ENCODE measurements at regions not wholly inside any gene's neighbourhood (a gene's known extent, or its start where the extent isn't known, plus 50 kb on each side); places are given as distances from the start of the nearest gene placed in this dataset.
"Not testable (repeated sequence)": the region's sequence is repeated elsewhere in the genome, so short reads cannot be mapped to it uniquely, and the experiment has no call there.

DNA sequence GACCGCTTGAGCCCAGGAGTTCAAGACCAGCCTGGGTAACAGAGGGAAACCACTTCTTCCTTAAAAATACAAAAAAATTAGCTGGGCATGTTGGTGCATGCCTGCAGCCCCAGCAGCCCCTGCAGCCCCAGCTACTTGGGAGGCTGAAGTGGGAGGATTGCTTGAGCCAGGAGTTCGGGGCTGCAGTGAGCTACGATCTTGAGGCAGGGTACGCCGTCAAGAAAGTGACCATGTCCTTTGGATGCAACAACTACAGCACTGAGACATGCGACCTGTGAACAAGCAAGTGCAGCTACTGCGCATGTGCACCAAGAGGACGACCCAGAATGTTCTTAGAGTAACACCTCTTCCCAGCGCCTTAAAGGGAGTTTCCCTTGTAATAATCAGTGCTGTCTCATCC, 66.6 kb upstream of the ZNF479 start:
- DNase-seq = no peak

DNA sequence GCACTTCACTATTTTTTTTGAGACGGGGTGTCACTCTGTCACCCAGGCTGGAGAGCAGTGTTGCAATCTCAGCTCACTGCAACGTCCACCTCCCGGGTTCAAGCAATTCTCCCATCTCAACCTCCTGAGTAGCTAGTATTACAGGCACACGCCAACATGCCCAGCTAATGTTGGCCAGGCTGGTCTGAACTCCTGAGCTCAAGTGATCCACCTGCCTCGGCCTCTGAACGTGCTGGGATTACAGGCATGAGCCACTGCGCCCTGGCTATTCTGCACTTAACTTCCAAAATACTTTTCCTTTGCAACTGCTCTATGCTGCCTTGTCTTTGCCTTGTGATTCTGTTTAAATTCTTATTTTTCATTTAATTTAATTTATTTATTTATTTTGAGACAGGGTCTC, 67.0 kb upstream of the ZNF479 start:
- DNase-seq = no peak

DNA sequence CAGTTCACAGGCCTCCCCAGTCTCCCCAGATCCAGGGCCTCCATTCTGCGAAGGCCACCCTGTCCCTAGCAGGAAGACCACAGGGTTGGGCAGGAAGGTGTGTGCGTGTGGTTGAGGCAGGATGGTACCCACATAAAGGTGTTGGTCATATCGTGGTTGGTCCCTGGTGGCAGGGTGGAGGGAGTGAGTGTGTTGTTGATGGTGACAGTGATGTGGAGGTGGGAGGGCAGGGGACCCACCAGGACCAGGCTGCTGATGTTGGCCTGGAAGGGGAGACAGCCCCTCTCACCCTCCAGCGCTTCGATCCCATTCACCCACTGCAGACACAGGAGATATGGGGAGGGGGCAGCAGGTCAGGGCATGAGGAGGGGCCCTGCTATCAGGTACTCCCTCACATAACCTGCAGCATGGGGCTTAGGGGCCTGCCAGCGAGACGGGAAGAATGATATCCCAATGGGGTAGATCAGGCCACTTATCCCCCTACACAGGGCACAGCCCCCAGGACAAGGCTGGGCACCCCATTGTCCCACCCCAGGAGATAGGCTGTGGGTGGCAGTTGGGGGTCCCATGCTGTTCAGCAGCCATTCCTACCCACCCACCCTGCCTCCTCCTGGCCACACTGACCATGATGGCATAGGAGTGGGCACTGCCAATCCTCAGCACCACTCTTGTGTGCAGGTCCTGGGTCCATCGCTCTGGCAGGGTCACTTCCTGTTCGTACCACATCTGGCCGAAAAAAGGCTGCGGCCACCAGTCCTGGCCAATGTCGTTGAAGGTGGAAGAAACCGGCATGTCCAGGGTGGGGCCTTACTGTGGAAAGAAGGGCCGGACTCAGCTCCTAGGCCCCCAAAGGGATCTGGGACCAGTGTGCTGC, 69.0 kb upstream of the ZNF479 start:
- no peak for DNase-seq

DNA sequence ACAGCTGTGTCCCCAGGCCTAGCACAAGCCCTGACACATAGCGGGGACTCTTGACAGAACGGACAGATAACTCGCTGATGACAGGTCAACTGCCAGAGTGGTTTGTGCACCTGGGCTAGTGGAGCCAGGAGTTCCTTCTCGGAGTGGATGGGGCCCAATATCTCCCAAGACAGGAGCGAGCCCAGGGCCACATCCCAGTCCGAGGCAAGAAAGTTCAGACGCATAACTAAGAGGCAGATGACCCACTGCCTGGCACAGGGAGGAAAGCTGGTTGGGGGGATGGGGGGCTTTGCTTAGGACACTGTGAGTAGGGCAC, 69.6 kb upstream of the ZNF479 start:
- no peak for DNase-seq

DNA sequence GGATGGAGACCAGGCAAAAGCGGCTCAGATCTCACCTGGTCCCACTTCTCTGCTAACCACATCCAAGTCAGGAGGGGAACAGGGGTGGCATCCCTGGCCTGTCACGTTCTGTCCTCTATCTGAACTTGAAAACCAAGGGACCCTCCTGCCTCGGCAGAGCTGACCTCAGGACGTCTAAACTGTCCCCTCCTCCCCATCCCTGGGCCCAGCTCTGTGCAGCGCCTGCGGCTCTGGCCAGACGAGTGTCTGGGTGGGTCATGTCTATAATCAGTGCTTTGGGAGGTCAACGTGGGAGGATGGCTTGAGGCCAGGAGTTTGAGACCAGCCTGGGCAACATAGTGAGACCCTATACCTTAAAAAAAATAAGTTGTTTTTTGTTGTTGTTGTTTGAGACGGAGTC, 70.0 kb upstream of the ZNF479 start:
- no peak for DNase-seq

DNA sequence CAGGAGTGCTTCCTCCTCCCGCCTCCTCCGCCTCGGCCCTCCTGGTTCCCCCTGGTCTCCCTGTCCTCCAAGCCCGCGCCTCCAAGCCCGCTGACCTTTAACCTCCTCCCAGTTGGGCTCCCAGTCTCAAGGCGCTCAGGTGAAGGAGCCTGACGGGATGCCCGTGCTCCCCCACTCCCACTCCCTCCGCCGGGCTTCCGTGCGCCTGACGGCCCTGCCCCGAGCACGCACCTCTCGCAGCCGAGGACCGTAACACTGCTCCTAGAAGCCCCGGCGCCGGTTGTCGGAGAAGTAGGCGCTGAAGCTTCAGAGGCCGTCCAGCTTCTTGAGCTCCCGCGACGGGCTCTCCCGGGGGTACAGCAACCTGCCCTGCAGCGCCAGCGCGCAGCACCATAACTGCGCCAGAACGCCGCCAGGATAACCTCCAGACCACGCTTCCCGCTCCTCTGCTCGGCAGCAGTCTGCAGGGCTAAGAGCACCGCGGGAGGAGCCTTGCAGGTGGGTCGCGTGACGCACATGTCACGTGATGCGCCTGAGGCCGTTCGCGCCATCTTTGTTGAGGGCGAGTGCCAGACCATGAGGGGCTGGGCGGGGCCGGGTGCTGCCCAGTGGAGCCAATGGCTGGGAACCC, 71.0 kb upstream of the ZNF479 start:
- DNase-seq = peak in 1 of 3 experiments; percentile 26

DNA sequence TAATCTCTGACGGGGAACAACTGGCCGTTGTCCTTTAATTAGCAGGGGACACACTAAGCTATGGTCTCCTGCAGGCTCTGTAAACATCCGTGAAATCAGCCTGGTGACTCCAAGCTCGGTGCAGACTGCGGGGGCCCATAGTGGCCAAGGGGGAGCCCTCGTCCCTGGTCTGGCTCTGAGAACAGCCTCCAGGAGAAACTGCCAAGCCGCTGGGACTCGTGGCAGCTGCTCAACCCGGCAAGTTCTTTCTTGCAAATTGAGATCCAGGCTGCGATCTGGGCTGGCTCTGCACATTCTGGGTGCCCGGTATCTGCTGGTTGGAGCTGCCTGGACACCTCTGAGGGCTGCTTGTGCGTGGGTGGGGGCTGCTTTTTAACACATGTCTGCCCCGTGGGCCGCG, 71.6 kb upstream of the ZNF479 start:
- DNase-seq = not testable (repeated sequence)

DNA sequence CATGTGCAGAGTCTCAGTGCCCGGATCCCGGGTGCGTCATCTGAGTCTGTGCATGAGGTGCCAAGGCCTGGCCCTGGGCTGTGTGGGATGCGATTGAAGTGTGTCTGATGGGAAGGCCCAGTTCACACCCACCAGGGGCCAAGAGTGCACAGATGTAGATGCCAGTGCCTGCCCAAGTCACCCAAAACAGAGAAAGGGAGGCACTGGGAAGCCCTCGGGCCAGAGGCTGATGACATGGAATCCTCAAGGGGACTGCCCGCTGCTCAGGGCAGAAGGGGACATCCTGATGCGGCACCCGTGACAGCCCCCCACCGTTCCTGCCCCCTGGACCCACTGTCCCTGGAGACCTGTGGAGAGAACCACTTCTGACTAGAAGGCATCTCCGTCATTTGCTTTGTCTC, 72.2 kb upstream of the ZNF479 start:
- DNase-seq = no peak

DNA sequence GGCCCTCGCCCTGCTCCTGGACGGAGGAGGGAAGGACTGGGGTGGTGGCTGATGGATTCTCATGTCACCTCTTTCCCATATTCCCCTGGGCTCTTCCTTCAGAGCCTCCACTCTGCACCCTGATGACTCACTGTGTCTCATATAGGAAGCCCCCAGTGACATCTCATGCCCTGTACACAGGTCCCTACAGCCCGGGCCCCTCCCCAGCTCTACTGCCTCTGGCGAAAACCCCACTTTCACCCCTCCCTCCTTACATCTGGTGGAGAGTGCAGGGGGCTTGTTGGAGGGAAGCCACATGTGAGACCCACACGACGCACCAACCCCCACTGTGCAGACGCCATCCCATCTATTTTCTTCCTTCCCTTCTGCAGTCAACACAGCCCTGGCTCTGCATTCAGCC, 72.8 kb upstream of the ZNF479 start:
- no peak for DNase-seq

DNA sequence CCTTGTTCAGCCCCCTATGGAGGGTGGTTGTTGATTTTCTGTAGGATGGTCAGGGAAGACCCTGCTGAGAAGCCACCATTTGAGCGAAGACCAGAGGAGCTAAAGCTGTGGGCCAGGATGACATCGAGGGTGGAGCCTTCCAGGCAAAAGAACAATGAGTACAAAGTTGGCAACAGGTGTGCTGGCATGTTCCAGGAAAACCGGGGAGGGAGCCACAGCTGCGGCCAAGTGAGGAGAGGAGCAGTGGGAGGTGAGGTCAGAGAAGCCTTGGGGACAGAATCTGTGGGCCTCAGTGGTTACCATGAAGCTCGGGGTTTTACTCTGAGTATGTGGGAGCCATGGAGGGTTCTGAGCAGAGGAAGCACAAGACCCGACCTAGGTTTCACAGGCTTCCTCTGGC, 75.6 kb upstream of the ZNF479 start:
- DNase-seq = no peak

DNA sequence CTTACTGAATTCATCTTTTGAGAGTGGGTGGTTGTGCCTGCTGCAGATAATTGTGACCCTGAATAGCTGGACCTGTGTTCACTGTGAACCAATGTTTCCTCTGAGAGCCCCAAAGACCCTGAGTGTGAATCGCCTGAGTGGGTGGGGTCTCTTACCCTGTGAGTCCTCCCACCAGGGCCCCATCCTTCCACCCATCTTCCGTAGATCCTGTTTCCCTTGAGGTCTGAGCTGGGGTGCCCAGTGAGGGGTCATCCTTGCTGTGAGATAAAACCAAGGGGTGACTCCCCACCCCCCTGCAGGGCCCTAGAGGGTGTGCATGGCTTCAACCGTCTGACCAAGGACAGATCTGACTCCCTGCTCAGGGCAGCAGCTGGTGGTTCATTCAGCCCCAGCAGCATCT, 78.0 kb upstream of the ZNF479 start:
- no peak for DNase-seq

DNA sequence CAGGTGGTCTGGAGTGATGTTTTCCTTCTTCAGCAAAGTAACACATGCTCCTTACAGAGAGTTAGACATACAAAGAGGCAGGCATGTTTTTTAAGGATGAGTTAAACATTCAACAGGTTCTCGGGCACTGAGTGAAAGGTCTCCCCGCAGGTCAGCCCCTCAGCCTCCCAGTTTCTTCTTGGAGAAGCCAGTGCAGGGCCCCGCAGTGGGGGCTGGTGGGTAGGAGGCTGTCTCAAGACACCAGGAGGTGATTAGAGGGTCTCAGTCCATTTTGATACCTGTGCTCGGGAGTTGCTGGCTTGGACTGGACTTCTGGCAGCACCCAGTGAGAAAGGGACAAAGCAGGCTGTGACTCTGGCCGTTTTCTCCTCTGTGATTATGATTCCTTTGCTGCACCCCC, 78.6 kb upstream of the ZNF479 start:
- DNase-seq = no peak

DNA sequence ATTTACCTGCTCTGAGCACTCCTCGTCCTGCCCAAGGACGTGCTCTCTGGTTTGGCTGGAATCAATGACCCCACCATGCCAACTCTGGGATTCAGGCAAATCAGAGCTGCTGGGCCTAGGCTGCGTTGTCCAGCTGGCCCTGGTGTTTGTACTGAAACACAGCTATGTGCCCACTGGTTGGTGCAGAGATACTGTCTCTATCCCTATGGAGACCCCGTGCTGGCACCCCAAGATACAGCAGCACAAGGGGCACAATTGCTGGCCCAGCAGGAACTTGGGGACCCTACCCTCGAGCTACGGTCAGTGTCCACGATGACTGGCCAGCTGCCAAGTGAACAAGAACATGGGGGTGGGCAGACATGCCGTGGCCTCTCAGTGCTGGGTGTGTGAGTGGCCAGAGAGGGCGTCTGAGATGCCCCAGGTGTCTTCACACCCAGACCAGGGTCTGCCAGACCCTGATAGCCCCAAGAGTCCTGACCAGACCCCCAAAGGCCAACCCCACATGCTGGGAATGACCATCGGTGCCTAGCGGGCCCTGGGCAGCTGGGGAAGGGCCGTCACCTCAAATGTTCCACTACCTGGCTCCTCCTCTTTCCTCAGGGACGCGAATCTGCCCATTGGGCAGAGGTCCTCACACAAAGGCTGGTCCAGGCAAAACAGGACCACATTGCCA, 79.3 kb upstream of the ZNF479 start:
- DNase-seq = no peak

DNA sequence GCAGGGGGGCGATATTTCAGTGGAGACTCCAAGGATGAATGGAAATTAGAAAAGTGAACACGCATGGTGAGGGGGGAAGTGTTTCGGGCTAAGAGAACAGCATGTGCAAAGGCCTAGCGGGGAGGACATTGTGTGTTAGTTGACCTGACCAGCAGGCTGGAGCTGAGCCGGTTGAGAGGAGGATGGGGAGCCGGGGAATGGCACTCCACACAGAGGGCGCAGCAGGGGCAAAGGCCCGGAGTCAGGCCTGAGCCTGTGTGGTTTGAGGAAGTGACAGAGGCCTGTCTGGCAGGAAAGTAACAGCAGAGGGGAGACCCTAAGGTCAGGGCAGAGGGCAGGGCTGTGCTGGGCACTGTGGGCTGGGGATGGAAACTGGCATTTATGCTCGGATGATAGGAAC, 83.2 kb upstream of the ZNF479 start:
- no peak for DNase-seq

DNA sequence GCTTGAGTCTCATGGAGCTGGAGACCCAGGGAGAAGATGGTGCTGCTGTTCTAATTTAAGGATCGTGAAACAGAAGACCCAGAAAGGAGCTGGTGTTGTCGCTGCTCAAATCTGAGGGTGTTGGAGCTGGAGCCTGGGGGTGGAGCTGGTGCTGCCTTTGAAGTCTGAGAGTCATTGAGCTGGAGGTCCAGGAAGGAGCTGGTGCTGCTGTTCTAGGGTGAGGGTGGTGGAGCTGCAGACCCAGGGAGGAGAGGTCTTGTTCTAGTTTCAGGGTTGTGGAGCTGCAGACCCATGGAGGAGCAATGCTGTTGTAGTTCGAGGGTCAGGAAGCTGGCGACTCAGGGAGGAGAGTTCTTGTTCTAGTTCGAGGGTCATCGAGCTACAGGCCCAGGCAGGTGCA, 84.1 kb upstream of the ZNF479 start:
- DNase-seq = no peak

DNA sequence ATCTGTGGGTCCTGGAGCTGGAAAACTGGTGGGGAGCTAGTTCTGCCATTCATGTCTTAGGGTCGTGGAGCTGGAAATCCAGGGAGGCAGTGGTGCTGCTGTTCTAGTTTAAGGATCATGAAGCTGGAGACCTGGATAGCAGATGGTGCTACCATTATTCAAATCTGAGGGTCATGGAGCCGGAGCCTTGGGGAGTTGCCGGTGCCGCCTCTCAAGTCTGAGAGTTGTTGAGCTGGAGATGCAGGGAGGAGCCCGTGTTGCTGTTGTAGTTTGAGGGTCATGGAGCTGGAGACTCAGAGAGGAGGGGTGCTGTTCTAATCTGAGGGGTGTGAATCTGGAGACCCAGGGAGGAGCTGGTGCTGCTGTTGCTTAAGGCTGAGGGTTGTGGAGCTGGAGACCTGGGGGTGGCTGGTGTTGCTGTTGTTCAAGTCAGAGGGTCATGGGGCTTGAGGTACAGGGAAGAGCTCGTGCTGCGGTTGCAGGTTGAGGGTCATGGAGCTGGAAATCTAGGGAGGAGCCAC, 86.0 kb upstream of the ZNF479 start:
- DNase-seq = no peak

DNA sequence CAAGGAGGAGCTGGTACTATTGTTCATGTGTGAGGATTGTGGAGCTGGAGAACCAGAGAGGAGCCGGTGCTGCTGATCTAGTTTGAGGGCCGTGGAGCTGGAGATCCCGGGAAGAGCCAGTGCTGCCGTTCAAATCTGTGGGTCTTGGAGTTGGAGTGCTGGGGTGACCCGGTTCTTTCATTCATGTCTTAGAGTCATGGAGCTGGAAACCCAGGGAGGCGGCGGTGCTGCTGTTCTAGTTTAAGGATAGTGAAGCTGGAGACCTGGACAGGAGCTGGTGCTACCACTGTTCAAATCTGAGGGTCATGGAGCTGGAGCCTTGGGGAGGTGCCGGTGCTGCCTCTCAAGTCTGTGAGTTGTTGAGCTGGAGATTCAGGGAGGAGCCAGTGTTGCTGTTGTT, 88.5 kb upstream of the ZNF479 start:
- no peak for DNase-seq

DNA sequence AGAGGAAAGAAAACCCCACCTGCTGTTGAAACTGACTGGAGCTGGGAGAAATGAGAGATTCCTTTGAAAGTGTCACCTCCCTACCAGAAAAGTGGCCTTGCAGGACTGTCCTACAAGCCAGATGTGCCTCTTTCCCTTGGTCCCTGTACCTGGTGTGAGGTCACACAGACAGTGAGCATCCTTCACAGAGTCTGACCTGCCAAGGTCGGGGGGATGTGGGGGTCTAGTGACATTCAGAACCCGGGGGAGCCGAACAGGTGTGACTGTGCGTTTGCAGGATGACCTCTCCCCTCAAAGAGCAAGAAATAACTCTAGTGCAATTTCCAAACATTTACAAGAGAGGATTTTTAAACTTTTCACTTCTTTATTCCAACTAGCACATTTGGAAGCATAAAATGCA, 93.4 kb upstream of the ZNF479 start:
- DNase-seq = no peak

DNA sequence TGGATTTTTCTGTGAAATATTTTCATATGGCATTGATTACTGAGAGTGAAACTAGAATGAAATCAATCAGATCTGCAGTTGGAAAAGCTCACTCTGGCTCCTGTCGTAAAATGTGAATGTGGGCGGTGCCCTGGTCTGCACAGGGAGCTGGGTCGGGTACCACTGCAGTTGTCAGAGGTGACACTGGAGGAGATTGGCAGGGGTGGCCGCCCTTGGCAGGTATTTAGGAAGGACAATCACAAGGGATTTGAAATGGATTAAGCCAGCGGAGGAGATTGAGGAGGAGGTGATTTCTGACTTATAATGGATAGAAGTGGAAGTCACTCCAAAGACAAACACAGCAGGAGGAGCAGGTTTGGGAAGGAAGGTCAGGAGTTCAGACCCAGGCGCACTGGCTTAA, 109.0 kb upstream of the ZNF479 start:
- DNase-seq = not testable (repeated sequence)

DNA sequence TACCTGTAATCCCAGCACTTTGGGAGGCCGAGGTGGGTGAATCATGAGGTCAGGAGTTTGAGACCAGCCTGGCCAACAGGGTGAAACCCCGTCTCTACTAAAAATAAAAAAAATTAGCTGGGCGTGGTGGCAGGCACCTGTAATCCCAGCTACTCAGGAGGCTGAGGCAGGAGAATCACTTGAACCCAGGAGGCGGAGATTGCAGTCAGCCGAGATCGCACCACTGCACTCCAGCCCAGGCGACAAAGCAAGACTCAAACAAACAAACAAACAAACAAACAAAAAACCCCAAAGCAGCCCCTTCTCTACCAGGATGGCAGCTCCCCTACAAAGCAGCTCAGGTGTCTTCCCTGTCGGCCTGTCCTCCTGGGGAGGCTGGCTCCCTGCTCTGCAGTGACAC, 111.3 kb upstream of the ZNF479 start:
- not testable (repeated sequence) for DNase-seq

DNA sequence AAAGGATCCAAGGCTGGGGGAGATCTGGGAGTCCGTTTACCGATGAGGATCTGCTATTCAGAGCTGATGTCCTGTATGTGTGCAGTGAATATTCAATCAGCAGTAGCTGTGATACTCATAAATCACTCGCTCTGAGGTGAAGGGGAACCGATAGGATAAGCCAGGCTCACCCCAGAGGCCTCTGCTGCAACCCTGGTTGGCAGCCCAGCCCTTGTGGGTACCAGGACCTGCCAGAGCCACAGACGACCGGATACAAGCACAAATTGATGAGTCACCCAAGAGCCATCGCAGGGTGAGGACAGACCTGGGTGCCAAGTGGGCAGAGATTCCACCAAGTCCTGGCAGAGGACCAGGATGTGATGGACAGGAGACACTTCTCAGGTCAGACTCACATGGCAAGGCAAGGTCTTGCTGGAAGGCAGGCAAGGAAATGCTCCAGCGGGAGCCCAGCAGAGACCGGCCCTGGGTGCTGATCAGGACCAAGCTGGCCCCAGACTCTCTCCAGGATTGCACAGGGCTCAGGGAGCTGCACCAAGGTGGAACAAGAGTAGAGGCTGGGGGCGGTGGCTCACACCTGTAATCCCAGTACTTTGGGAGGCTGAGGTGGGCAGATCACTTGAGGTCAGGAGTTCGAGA, 112.2 kb upstream of the ZNF479 start:
- not testable (repeated sequence) for DNase-seq

DNA sequence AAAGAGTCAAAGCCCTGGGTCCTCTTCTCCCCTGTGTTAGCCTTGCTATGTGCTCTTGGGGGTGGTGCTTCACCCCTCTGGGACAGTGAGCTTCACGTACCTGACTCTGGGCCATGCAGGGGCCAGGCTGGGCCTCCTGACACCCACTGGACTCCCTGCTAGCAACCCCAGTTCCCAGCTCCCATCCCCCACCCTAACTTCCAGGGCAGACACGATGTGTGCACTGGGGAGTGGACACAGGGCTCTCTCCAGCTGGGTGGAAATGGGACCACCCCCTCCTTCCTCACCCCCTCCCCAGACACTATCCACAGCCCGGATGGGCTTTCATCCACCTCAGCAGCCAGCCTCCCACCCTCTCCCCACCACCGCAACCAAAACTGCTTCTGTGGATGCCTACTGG, 113.0 kb upstream of the ZNF479 start:
- DNase-seq = no peak

DNA sequence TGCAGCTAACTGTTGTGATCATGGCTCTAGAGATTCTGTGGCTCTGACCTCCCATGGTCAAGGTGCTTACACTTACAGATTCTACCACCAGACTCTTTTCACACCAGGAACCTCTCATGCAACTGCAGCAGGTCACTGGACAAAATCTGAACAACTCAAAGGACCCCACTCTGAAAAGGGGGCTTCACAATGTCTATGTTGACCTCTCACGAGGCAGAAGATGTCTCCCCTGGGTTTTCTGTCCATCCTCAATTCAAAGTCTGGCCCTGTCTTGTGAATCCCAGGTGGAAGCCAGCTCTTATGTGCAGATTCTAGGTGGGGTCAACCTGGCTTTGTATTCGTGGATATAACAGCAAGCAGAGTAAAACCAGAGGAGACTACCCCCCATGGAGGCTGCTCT, 118.6 kb upstream of the ZNF479 start:
- DNase-seq = no peak

Data from NCI-H1417 (cell line).